Esophagus squamous epithelium (tissue), 5 donors: ENCODE measurements at regions not wholly inside any gene's neighbourhood (a gene's known extent, or its start where the extent isn't known, plus 50 kb on each side); places are given as distances from the start of the nearest gene placed in this dataset.
A peak's percentile ranks its signal among the peaks of the same experiment; 100 is the strongest.

ENCODE experiments used
- DNase-seq: peaks from one replicate; lab custom pipeline; 2025; lab: John Stamatoyannopoulos, UW
- H3K27ac ChIP-seq, 4 donors: fragments of 200-600 bp; sonication (generic); one replicate each; pipeline ENCODE4 v1.5.1; 2016 to 2019; ENCODE audit warnings: mild to moderate bottlenecking in 1 of 4
- H3K27me3 ChIP-seq, 4 donors: fragments of 200-600 bp; sonication (generic); 1 replicate in 3 of 4; 2 replicates in 1 of 4; pipeline versions ENCODE4 v1.5.1 to v1.6.0; 2017 to 2021; ENCODE audit warnings: antibody characterized with exemption in 1 of 4
- H3K36me3 ChIP-seq, 3 donors: fragments of 200-600 bp; sonication (generic); one replicate each; pipeline ENCODE4 v1.5.1; 2016 to 2019
- H3K4me1 ChIP-seq, 3 donors: fragments of 200-600 bp; sonication (generic); one replicate each; pipeline ENCODE4 v1.5.1; 2017 to 2019
- H3K4me3 ChIP-seq, 4 donors: fragments of 200-600 bp; sonication (generic); 1 replicate in 3 of 4; 2 replicates in 1 of 4; pipeline ENCODE4 v1.5.1; 2016 to 2019; ENCODE audit warnings: mild to moderate bottlenecking in 2 of 4, moderate library complexity in 1 of 4
- H3K9me3 ChIP-seq, 3 donors: fragments of 200-600 bp; sonication (generic); one replicate each; pipeline ENCODE4 v1.5.1; 2016 to 2019
- POLR2A ChIP-seq, 4 donors: fragments of 450-650 bp; IDR thresholded peaks; one replicate each; pipeline ENCODE4 v1.6.1; 2017; ENCODE audit warnings: antibody characterized with exemption in 4 of 4, mild to moderate bottlenecking in 4 of 4, moderate library complexity in 3 of 4
- WGBS, 2 donors: methylation state at CpG; one replicate each; pipeline ENCODE4 v1.1.5; 2018; 5-methylcytosine and 5-hydroxymethylcytosine counted together
- intact Hi-C: fragments of 100-400 bp; cut with DNase I; formaldehyde crosslinking; loops from one replicate; pipeline ENCODE4 v1.15.0; 2022
- TF ChIP-seq, protein P1 (sequence below), 6 experiments: fragments of 450-650 bp in 4 of 6; fragments of 200-600 bp in 2 of 6; sonication (generic) in 2 of 6; IDR thresholded peaks; one replicate each; pipeline ENCODE4 v1.5.1; 2016 to 2019; ENCODE audit warnings: antibody characterized with exemption in 6 of 6, mild to moderate bottlenecking in 4 of 6, moderate library complexity in 4 of 6
- donor health status: DM: yes; HTN: yes; CAD: no.

DNA sequence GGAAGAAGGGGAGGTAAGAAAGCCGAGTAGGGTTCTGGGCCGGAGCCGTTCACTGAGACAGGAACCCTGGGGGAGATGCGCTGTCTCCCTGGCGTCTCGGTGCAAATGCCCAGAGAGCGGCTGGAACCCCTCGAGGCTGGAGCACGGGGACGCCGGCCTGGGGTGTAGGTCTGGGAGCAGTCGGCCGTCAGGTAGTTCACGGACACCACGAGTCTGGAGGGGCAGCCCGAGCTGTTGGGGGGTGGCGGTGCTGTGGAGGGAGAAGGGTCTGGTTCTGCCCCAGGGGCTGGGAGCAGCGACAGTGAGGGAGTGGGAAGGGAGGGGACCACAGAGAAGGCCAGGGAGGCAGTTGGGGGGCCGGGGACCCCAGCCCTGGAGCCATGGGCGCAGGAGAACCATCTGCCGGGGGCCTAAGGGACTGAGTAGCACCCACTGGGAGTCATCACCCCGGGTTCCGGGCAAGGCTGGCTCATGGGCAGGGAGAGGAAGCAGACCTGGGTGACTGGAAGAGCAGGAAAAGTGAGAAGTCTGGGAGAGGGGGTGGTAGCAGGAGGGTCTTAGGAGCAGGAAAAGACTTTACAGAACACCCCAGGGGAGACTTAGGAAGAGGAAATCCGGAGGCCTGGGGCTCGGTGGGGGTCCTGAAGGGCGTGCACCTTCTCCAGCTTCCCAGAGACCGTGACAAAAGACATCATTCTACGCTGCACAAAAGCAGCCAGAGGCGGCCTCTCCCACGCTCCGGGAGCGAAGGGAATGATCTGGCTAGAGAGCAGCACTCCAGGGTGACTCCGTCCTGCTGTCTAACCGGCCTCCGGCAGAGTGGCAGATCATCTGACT, 173.1 kb upstream of the SOX1 start:
- Histone ChIP-seq H3K36me3 (no peaks in the 10 kb centered on the region), H3K9me3 (no peaks in the 10 kb centered on the region), H3K27me3 (peaks cover 0 to 58% (median 8%) of the 10 kb centered on the region in 4 donors), H3K4me1 (peaks cover 0 to 9% (median 3%) of the 10 kb centered on the region in 3 donors), H3K27ac (no peak overlapping the region), H3K4me3 (peak overlapping the region in 3 of 4 donors; percentile 13 to 50 (median 25))
- TF ChIP-seq POLR2A (IDR thresholded peaks at IDR 0.05) = no peak
- TF ChIP-seq, protein P1, sequence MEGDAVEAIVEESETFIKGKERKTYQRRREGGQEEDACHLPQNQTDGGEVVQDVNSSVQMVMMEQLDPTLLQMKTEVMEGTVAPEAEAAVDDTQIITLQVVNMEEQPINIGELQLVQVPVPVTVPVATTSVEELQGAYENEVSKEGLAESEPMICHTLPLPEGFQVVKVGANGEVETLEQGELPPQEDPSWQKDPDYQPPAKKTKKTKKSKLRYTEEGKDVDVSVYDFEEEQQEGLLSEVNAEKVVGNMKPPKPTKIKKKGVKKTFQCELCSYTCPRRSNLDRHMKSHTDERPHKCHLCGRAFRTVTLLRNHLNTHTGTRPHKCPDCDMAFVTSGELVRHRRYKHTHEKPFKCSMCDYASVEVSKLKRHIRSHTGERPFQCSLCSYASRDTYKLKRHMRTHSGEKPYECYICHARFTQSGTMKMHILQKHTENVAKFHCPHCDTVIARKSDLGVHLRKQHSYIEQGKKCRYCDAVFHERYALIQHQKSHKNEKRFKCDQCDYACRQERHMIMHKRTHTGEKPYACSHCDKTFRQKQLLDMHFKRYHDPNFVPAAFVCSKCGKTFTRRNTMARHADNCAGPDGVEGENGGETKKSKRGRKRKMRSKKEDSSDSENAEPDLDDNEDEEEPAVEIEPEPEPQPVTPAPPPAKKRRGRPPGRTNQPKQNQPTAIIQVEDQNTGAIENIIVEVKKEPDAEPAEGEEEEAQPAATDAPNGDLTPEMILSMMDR (IDR thresholded peaks at IDR 0.05) = no peak
- 14 to 18% methylated on average over 20 to 24 of the region's 35 CpGs for WGBS, 2 donors
- no peak for DNase-seq
- intact Hi-C loops = no loop called here

DNA sequence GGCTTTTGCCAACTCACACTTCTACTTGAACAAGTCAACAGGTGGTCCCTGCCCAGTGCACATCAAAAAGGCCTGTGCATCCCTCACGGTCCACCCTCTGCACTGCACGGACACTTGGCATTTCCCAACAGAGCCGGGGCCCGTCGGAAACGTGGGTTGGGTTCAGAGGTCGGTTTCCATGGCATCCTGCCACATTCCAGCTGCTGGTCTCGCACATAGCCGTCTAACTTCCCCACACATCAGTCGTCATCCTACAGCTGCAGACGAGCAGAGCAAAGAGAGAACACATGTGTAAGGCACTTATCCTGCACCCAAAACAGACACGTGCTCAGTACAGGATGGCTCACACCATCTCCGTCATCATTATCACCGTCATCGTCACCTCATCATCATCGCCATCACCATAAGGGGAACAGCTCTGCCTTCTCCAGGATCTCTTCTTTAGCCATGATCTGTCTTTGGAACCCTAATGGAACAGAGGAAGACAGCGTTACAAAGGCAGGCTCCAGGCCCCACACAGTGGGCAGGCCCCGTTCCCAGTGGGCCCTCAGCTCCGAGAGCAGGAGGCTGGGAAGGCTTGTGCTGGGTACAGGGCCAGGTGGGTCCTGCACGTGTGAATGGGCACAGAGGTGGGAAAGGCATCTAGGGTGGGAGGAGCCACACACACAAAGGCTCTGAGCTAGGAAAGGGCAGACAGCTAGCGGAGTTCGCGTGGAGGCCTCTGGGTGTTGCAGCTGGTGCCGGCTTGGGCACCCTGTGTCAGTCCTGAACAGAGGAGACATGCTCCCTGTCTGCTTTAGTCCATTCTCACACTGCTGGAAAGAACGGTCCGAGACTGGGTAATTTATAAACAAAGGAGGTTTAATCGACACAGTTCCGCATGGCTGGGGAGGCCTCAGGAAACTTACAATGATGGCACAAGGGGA, 170.8 kb upstream of the SOX1 start:
- Histone ChIP-seq H3K9me3 (no peaks in the 10 kb centered on the region), H3K4me1 (peaks cover 0 to 9% (median 3%) of the 10 kb centered on the region in 3 donors), H3K27ac (no peak overlapping the region), H3K36me3 (no peaks in the 10 kb centered on the region), H3K4me3 (no peak overlapping the region), H3K27me3 (peaks cover 0 to 57% (median 8%) of the 10 kb centered on the region in 4 donors)
- intact Hi-C loops = no loop called here
- WGBS, 2 donors = 72 to 88% methylated on average over 20 to 26 of the region's 28 CpGs
- no peak for DNase-seq
- TF ChIP-seq POLR2A (IDR thresholded peaks at IDR 0.05) = no peak
- TF ChIP-seq, protein P1 (IDR thresholded peaks at IDR 0.05) = no peak

DNA sequence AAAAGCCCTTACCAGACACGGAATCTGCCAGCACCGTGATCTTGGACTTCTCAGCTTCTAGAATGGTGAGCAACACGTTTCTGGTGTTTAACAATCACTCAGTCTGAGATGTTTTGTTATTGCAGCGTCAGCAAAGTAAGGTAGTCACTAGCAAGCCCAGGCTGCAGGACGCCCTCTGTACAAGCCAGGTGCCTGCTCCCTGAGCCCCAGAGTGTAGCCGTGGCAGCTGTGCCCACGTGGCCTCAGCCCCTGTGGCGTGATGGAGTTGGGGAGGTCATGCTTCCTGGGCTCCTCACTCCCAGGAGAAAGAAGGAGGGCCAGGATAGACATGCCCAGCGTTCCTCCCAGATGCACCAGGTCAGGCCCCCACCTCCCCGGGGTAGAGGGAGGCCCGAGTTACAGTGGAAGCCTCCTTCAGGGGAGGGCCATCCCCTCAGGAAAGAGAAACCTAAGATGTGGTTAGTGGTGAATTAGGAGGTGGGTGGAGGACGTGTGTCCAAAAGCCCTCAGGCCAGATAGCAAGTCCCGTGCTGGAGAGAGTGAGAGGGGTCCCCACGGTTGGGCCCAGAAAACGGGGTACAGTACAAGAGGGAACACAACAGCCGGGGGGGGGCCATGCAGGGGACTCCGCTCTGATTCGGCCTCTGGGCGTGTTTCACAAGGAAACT, 169.6 kb upstream of the SOX1 start:
- TF ChIP-seq, protein P1 (IDR thresholded peaks at IDR 0.05) = no peak
- TF ChIP-seq POLR2A (IDR thresholded peaks at IDR 0.05) = no peak
- Histone ChIP-seq H3K4me1 (peaks cover 0 to 9% (median 3%) of the 10 kb centered on the region in 3 donors), H3K9me3 (no peaks in the 10 kb centered on the region), H3K4me3 (no peak overlapping the region), H3K27me3 (peaks cover 0 to 50% (median 8%) of the 10 kb centered on the region in 4 donors), H3K27ac (no peak overlapping the region), H3K36me3 (no peaks in the 10 kb centered on the region)
- DNase-seq = no peak
- 47 to 58% methylated on average over 11 to 13 of the region's 19 CpGs for WGBS, 2 donors
- intact Hi-C loops = no loop called here

DNA sequence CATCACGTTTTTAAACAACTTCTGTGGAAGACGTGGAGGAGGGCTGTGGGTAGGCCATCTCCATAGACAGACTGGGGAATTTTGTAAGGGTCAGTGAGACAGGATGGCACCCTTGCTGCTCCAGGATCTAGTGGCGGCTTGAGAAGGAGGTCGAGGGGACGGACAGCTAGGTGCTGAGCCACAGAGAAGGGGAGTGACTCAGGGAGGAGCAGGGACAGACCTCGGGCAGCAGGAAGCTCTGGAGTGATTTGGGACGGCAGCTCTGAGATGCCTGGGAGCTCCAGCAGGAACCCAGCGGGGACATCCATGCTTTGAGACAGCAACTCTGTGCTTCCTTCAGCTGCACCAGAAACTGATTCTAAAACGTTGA, 169.1 kb upstream of the SOX1 start:
- 42 to 66% methylated on average over 3 to 9 of the region's 9 CpGs for WGBS, 2 donors
- H3K27me3 ChIP-seq = peaks cover 0 to 45% (median 6%) of the 10 kb centered on the region in 4 donors
- H3K9me3 ChIP-seq = no peaks in the 10 kb centered on the region
- TF ChIP-seq POLR2A (IDR thresholded peaks at IDR 0.05) = no peak
- TF ChIP-seq, protein P1 (IDR thresholded peaks at IDR 0.05) = no peak
- no peaks in the 10 kb centered on the region for H3K36me3 ChIP-seq
- no peak overlapping the region for H3K4me3 ChIP-seq
- H3K27ac ChIP-seq = no peak overlapping the region
- DNase-seq = no peak
- H3K4me1 ChIP-seq = peaks cover 0 to 9% (median 3%) of the 10 kb centered on the region in 3 donors
- intact Hi-C loops = no loop called here
